ENCODE measurements at regions not wholly inside any gene's neighbourhood (a gene's known extent, or its start where the extent isn't known, plus 50 kb on each side); places are given as distances from the start of the nearest gene placed in this dataset.
"Not testable (repeated sequence)": the region's sequence is repeated elsewhere in the genome, so short reads cannot be mapped to it uniquely, and the experiment has no call there.

DNA sequence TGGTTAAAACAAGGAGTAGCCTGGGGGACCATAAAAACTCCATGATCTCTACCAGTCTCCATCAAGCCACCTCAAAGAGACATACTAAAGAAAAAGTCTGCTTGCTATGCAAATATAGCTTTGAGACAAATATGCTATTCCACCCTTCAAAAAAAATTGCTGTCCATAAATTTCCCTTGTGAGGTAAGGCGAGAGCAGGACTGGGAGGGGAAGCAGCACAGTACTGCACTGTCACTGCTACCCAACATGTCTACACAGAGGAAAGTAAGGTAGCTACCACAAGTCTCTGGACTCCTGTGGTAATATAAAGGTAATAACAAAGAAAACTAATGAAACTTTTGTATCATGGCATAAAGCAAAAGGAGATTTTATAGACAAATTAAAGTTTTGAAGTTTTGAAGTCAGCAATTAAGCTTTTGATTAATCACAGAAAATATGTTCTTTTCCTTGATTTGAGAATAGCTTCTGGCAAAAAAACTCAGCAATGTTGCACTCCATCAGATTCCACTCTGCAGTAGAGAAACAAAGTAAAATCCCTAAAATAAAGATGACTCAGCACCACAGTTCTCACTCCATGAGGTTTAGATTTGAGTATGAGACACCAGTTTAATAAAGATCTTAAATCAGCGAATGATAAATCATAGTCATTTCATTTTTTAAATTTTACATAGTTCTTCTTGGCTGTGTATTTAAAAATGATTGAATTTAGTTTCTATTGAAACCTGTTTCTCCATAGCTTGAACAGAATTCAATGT lies 602.4 kb downstream of the COL12A1 start:
- TF ChIP-seq, protein P1, sequence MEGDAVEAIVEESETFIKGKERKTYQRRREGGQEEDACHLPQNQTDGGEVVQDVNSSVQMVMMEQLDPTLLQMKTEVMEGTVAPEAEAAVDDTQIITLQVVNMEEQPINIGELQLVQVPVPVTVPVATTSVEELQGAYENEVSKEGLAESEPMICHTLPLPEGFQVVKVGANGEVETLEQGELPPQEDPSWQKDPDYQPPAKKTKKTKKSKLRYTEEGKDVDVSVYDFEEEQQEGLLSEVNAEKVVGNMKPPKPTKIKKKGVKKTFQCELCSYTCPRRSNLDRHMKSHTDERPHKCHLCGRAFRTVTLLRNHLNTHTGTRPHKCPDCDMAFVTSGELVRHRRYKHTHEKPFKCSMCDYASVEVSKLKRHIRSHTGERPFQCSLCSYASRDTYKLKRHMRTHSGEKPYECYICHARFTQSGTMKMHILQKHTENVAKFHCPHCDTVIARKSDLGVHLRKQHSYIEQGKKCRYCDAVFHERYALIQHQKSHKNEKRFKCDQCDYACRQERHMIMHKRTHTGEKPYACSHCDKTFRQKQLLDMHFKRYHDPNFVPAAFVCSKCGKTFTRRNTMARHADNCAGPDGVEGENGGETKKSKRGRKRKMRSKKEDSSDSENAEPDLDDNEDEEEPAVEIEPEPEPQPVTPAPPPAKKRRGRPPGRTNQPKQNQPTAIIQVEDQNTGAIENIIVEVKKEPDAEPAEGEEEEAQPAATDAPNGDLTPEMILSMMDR (conservative IDR thresholded peaks at IDR 0.05; ENCODE audit: low read depth, low read length): no peak
- peak; percentile 21 for DNase-seq (ENCODE audit: low read depth)
- H3K4me3 ChIP-seq (ENCODE audit: low read depth, low read length): no peak overlapping the region

DNA sequence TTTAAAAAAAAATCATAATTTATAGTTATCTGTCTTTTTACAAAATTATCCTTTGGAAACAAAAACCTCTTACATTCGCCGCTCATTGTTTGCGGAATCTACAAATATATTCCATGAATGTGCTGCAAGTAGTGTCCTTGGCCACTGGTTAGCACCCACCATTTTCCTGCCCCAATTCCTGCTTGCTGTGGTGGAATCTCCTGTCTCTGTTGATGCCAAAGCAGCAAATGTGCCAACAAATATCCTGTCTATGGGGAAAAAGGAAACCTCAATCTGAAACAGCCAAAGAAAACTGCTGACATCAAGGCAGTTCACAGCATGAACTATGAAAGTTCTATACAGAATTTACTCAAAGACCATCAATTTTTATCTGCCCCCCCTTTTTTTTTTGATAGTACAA lies 603.6 kb downstream of the COL12A1 start:
- no peak for DNase-seq (ENCODE audit: low read depth)
- H3K4me3 ChIP-seq (ENCODE audit: low read depth, low read length): no peak overlapping the region
- TF ChIP-seq, protein P1 (conservative IDR thresholded peaks at IDR 0.05; ENCODE audit: low read depth, low read length): no peak

DNA sequence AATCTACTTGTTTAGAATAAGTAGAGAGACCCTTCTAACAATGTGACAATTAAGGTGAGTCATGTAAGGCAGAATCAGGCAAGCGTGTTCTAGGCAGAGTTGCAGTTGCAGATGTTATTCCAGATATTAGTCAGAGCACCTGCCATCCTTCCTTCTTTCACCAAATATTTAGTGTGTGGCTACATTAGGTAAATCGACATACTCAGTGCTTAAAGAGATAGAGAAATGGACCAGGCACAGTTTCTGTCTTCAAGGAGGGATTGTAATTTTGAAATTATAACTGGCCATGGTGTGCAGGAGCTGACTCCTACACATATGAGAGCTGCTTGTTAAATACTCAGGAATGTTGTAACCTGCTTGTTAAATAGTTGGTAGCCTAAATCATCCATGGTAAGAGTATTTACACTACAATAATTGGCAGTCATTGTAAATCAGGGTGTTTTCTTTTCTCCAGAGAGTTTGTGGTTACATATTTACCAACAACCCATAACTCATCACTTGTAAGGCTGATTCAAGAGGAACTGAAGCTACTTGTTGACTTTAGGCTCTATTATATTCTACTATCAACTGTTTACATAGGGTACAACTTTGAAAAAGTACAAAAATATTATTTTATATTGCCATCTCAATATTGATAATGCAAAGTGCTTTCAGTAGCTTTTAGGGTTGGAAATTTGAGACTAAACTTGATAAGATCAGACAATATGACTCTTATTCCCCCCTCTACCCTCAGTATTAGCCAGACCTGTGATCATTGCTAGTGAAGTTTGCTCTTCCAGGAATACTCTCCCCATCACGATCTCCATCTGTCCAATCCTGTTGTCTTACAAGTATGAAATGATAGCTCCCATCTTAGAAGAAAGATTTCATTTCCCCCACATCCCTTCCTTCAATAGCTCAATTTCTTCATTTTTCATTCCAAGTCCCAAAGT lies 607.1 kb downstream of the COL12A1 start:
- peak; percentile 23 for DNase-seq (ENCODE audit: low read depth)
- H3K4me3 ChIP-seq (ENCODE audit: low read depth, low read length): no peak overlapping the region
- TF ChIP-seq, protein P1 (conservative IDR thresholded peaks at IDR 0.05; ENCODE audit: low read depth, low read length): no peak

DNA sequence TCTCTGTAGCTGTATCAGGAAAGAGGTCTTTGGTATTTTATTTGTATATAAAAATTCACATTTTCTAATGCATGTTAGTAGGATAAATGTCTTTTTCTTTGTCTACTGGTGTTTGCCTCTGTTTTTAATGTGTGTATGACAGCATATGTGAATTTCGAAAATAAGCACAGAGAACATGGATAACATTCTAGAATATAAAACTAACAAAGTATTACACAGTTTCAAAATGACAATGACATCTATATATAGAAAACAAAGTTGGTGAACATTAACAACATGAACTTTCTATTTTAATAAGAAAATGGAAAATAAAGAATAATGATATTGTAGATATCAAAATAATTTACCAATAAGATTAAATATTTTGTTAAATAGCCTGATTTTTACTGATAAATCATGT lies 608.0 kb downstream of the COL12A1 start:
- TF ChIP-seq, protein P1 (conservative IDR thresholded peaks at IDR 0.05; ENCODE audit: low read depth, low read length): no peak
- no peak overlapping the region for H3K4me3 ChIP-seq (ENCODE audit: low read depth, low read length)
- DNase-seq (ENCODE audit: low read depth): no peak

DNA sequence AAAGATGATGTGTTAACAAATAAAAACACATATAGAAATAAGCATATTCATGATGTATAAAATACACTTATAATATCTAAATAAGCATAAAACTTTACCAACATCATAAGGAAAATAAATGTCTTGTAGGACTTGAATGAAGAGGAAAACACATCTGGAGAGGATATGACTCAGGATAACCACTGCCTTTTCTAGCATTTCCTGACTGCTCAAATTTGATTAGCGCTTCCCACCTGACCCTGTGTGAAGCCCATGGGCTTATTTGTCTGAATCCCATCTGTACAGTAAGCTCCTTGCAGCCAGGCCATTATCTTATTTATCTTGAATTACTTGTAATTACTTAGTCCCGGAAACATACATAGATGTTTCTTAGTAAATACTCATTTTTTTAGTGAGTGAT lies 608.6 kb downstream of the COL12A1 start:
- DNase-seq (ENCODE audit: low read depth): peak; percentile 70
- TF ChIP-seq, protein P1 (conservative IDR thresholded peaks at IDR 0.05; ENCODE audit: low read depth, low read length): no peak
- H3K4me3 ChIP-seq (ENCODE audit: low read depth, low read length): no peak overlapping the region

DNA sequence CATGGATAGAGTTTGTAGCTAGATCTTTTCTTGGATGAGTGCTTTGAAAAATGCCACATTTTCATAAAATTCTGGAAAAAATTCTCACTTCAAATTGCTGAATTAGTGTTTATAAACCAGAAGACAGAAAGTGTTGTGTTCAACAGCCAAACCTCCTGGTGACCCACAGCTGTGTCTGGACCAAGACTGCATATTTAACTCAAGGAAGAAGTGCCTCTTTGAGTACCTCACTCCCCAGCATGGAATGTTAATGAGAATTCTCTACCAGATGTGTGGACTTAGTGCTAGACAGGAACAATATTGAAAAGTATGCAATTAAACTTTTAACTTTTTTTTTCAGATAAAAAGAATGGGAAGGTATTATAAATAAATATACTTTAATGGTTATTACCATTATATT lies 609.3 kb downstream of the COL12A1 start:
- TF ChIP-seq, protein P1 (conservative IDR thresholded peaks at IDR 0.05; ENCODE audit: low read depth, low read length): no peak
- peak; percentile 31 for DNase-seq (ENCODE audit: low read depth)
- no peak overlapping the region for H3K4me3 ChIP-seq (ENCODE audit: low read depth, low read length)

DNA sequence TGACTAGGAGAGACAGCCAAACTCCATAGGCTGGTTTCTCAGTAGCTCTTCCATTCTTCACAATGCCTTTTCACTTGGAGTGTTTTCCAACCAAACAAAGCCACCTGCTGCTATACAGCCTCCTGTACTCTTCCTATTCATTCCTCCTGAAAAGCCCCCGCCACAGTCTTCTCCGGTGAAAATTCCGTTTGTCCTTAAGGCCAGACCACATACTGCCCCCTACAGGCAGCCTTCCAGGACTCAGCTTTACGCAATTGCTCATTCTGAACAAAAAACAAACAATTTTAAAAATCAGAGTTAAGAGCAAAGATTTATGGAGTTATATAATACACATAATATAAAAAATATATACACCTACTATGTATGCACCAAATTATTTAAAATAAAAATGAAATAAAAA lies 611.5 kb downstream of the COL12A1 start:
- not testable (repeated sequence) for H3K4me3 ChIP-seq (ENCODE audit: low read depth, low read length); DNase-seq (ENCODE audit: low read depth)
